GM23338 (cell line): ENCODE measurements at regions not wholly inside any gene's neighbourhood (a gene's known extent, or its start where the extent isn't known, plus 50 kb on each side); places are given as distances from the start of the nearest gene placed in this dataset.

ENCODE experiments used
- TF ChIP-seq, protein P1 (sequence below): fragments of 250-450 bp; sonication (Bioruptor Pico); IDR thresholded peaks from 2 replicates; pipeline ENCODE4 v1.5.0; 2020; ENCODE audit warnings: mild to moderate bottlenecking, moderate library complexity
- TF ChIP-seq, protein P2 (sequence below): IDR thresholded peaks from one replicate; pipeline ENCODE4 v1.6.1; 2018; ENCODE audit warnings: antibody characterized with exemption; ENCODE audit not compliant: unreplicated experiment
- TF ChIP-seq, protein P3 (sequence below), 2 experiments: fragments of 200-600 bp in 1 of 2; sonication (generic) in 1 of 2; conservative IDR thresholded peaks; 2 replicates each; pipeline versions ENCODE4 v1.5.1 to v1.6.1; 2016 to 2017; ENCODE audit warnings: antibody characterized with exemption in 2 of 2, low read depth in 2 of 2, mild to moderate bottlenecking in 2 of 2, moderate library complexity in 1 of 2

DNA sequence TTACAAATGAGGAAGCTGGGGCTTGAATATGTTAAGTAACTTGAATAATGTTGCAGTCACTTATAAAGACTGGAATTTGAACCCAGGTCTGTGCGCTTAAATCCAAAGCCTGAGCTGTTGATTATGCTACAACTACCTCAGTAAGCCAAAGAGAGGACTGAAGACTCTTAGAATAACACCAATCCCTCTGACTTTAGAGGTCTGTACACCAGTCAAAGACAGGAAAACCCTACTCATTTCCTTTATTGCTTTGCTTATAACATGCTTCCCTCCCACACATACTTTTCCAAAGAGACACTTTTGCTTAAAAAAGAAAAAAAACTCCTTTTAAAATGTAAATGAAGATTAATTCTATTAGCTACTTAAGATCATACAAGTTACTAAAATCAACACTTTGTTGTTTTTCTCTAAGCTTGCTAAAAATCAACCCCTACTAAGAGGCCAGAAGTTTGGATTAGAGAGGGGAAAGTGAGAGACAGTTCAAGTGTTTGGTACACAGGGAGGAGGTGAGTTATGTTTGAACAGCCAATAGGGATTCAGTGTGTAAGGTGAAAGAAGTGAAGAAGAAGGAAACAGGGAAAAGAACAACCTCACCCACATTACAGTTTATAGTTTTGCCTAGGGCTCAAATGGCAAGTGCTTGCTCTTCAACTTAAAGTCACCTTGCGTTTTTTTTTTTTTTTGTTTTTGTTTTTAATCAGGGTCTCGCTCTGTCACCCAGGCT is 74.8 kb downstream of the MDH2 start (continued):
- TF ChIP-seq, protein P1, sequence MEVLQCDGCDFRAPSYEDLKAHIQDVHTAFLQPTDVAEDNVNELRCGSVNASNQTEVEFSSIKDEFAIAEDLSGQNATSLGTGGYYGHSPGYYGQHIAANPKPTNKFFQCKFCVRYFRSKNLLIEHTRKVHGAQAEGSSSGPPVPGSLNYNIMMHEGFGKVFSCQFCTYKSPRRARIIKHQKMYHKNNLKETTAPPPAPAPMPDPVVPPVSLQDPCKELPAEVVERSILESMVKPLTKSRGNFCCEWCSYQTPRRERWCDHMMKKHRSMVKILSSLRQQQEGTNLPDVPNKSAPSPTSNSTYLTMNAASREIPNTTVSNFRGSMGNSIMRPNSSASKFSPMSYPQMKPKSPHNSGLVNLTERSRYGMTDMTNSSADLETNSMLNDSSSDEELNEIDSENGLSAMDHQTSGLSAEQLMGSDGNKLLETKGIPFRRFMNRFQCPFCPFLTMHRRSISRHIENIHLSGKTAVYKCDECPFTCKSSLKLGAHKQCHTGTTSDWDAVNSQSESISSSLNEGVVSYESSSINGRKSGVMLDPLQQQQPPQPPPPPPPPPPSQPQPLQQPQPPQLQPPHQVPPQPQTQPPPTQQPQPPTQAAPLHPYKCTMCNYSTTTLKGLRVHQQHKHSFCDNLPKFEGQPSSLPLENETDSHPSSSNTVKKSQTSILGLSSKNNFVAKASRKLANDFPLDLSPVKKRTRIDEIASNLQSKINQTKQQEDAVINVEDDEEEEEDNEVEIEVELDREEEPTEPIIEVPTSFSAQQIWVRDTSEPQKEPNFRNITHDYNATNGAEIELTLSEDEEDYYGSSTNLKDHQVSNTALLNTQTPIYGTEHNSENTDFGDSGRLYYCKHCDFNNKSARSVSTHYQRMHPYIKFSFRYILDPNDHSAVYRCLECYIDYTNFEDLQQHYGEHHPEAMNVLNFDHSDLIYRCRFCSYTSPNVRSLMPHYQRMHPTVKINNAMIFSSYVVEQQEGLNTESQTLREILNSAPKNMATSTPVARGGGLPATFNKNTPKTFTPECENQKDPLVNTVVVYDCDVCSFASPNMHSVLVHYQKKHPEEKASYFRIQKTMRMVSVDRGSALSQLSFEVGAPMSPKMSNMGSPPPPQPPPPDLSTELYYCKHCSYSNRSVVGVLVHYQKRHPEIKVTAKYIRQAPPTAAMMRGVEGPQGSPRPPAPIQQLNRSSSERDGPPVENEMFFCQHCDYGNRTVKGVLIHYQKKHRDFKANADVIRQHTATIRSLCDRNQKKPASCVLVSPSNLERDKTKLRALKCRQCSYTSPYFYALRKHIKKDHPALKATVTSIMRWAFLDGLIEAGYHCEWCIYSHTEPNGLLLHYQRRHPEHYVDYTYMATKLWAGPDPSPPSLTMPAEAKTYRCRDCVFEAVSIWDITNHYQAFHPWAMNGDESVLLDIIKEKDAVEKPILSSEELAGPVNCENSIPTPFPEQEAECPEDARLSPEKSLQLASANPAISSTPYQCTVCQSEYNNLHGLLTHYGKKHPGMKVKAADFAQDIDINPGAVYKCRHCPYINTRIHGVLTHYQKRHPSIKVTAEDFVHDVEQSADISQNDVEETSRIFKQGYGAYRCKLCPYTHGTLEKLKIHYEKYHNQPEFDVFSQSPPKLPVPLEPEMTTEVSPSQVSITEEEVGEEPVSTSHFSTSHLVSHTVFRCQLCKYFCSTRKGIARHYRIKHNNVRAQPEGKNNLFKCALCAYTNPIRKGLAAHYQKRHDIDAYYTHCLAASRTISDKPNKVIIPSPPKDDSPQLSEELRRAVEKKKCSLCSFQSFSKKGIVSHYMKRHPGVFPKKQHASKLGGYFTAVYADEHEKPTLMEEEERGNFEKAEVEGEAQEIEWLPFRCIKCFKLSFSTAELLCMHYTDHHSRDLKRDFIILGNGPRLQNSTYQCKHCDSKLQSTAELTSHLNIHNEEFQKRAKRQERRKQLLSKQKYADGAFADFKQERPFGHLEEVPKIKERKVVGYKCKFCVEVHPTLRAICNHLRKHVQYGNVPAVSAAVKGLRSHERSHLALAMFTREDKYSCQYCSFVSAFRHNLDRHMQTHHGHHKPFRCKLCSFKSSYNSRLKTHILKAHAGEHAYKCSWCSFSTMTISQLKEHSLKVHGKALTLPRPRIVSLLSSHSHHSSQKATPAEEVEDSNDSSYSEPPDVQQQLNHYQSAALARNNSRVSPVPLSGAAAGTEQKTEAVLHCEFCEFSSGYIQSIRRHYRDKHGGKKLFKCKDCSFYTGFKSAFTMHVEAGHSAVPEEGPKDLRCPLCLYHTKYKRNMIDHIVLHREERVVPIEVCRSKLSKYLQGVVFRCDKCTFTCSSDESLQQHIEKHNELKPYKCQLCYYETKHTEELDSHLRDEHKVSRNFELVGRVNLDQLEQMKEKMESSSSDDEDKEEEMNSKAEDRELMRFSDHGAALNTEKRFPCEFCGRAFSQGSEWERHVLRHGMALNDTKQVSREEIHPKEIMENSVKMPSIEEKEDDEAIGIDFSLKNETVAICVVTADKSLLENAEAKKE = no peak
- TF ChIP-seq, protein P2, sequence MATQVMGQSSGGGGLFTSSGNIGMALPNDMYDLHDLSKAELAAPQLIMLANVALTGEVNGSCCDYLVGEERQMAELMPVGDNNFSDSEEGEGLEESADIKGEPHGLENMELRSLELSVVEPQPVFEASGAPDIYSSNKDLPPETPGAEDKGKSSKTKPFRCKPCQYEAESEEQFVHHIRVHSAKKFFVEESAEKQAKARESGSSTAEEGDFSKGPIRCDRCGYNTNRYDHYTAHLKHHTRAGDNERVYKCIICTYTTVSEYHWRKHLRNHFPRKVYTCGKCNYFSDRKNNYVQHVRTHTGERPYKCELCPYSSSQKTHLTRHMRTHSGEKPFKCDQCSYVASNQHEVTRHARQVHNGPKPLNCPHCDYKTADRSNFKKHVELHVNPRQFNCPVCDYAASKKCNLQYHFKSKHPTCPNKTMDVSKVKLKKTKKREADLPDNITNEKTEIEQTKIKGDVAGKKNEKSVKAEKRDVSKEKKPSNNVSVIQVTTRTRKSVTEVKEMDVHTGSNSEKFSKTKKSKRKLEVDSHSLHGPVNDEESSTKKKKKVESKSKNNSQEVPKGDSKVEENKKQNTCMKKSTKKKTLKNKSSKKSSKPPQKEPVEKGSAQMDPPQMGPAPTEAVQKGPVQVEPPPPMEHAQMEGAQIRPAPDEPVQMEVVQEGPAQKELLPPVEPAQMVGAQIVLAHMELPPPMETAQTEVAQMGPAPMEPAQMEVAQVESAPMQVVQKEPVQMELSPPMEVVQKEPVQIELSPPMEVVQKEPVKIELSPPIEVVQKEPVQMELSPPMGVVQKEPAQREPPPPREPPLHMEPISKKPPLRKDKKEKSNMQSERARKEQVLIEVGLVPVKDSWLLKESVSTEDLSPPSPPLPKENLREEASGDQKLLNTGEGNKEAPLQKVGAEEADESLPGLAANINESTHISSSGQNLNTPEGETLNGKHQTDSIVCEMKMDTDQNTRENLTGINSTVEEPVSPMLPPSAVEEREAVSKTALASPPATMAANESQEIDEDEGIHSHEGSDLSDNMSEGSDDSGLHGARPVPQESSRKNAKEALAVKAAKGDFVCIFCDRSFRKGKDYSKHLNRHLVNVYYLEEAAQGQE = no peak
- TF ChIP-seq, protein P3, sequence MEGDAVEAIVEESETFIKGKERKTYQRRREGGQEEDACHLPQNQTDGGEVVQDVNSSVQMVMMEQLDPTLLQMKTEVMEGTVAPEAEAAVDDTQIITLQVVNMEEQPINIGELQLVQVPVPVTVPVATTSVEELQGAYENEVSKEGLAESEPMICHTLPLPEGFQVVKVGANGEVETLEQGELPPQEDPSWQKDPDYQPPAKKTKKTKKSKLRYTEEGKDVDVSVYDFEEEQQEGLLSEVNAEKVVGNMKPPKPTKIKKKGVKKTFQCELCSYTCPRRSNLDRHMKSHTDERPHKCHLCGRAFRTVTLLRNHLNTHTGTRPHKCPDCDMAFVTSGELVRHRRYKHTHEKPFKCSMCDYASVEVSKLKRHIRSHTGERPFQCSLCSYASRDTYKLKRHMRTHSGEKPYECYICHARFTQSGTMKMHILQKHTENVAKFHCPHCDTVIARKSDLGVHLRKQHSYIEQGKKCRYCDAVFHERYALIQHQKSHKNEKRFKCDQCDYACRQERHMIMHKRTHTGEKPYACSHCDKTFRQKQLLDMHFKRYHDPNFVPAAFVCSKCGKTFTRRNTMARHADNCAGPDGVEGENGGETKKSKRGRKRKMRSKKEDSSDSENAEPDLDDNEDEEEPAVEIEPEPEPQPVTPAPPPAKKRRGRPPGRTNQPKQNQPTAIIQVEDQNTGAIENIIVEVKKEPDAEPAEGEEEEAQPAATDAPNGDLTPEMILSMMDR (conservative IDR thresholded peaks at IDR 0.05; ENCODE audit: low read depth in 2 of 2) = no peak
